ENCODE measurements at regions not wholly inside any gene's neighbourhood (a gene's known extent, or its start where the extent isn't known, plus 50 kb on each side); places are given as distances from the start of the nearest gene placed in this dataset.

DNA sequence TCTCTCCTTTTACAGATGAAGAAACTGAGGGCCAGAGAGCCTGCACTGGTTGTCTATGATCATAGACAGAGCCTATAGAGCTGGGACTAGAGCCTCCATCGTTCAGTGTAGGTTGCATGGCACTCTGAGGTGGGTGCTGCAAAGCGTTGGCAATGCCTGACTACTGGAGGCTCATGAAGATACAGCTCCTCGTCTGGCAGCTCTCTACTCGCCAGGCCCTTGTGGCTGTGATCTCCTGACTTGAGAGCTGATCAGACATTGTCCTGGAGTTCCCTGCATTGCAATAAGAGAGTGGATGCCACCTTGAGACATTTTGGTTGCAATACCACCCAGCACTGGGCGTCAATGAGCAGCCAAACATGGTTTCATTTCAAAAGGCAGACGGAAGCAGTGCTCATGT lies 270.1 kb upstream of the ARID1B start:
- TF ChIP-seq, protein P1, sequence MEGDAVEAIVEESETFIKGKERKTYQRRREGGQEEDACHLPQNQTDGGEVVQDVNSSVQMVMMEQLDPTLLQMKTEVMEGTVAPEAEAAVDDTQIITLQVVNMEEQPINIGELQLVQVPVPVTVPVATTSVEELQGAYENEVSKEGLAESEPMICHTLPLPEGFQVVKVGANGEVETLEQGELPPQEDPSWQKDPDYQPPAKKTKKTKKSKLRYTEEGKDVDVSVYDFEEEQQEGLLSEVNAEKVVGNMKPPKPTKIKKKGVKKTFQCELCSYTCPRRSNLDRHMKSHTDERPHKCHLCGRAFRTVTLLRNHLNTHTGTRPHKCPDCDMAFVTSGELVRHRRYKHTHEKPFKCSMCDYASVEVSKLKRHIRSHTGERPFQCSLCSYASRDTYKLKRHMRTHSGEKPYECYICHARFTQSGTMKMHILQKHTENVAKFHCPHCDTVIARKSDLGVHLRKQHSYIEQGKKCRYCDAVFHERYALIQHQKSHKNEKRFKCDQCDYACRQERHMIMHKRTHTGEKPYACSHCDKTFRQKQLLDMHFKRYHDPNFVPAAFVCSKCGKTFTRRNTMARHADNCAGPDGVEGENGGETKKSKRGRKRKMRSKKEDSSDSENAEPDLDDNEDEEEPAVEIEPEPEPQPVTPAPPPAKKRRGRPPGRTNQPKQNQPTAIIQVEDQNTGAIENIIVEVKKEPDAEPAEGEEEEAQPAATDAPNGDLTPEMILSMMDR (IDR thresholded peaks at IDR 0.05) = no peak
- no peak for TF ChIP-seq POLR2A (IDR thresholded peaks at IDR 0.05)
- Histone ChIP-seq H3K36me3 (no peaks in the 10 kb centered on the region), H3K4me3 (no peak overlapping the region), H3K27ac (no peak overlapping the region), H3K27me3 (replicated peaks; ENCODE audit: insufficient read depth) (no peaks in the 10 kb centered on the region), H3K4me1 (replicated peaks) (no peaks in the 10 kb centered on the region), H3K9me3 (no peaks in the 10 kb centered on the region)
- intact Hi-C loops (cut with DNase I) = no loop called here
- 76% methylated on average over 6 of the region's 6 CpGs for WGBS
- no peak for DNase-seq (ENCODE audit: low spot score)

DNA sequence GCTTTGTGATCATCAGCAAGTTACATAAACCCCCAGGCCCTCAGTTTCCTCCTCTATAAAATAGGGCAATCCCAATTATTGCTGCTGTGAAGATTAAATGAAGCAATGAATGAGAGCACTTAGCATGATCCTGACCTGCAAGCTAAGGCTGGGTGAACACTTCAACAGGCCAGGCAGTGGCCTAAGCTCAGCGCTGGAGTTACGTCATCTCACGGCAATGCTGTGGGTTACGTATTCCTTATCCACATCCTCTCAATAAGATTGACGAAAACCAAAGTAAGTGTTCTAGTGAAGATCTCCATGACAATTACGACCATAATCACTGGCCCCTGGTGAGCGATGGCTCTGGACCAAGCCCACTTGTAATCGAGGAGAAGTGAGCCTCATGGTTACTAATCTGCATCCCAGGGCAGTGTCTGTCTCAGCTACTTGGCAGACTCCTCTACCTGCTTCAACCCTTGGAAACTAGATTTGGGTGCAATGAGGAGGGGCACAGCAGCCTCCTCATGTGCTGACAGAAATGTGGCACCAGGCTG lies 274.1 kb upstream of the ARID1B start:
- WGBS = 95% methylated on average over 8 of the region's 8 CpGs
- Histone ChIP-seq H3K27me3 (replicated peaks; ENCODE audit: insufficient read depth) (no peaks in the 10 kb centered on the region), H3K4me1 (replicated peaks) (no peaks in the 10 kb centered on the region), H3K27ac (no peak overlapping the region), H3K4me3 (no peak overlapping the region), H3K9me3 (no peaks in the 10 kb centered on the region), H3K36me3 (no peaks in the 10 kb centered on the region)
- intact Hi-C loops (cut with DNase I) = no loop called here
- no peak for DNase-seq (ENCODE audit: low spot score)
- TF ChIP-seq, protein P1 (IDR thresholded peaks at IDR 0.05) = no peak
- no peak for TF ChIP-seq POLR2AphosphoS5 (IDR thresholded peaks at IDR 0.05)
- TF ChIP-seq POLR2A (IDR thresholded peaks at IDR 0.05) = no peak

DNA sequence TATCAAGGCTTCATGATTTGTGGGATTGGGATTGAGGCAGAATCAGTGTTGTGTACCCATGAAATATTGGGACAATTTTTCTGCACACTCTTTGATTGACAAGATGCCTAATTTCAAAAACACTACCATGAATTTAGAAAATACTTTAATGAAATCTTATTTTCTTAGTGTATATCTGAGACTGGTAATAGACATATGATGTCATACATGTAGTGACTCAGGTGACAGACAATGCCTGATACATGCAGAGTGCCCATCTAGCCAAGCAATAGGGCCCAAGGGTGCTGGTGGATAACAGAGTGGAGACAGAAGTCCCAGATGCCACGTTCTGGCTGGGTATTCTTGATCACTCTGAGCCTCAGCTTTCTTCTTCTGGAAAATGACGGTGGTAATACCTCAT lies 279.6 kb upstream of the ARID1B start:
- DNase-seq (ENCODE audit: low spot score) = no peak
- H3K36me3 ChIP-seq = no peaks in the 10 kb centered on the region
- no peaks in the 10 kb centered on the region for H3K27me3 ChIP-seq (replicated peaks; ENCODE audit: insufficient read depth)
- intact Hi-C loops (cut with DNase I) = no loop called here
- 98% methylated on average over 2 of the region's 2 CpGs for WGBS
- H3K4me3 ChIP-seq = no peak overlapping the region
- no peaks in the 10 kb centered on the region for H3K9me3 ChIP-seq
- no peak overlapping the region for H3K27ac ChIP-seq
- H3K4me1 ChIP-seq (replicated peaks) = no peaks in the 10 kb centered on the region
- TF ChIP-seq POLR2AphosphoS5 (IDR thresholded peaks at IDR 0.05) (no peak), POLR2A (IDR thresholded peaks at IDR 0.05) (no peak)
- TF ChIP-seq, protein P1 (IDR thresholded peaks at IDR 0.05) = no peak

DNA sequence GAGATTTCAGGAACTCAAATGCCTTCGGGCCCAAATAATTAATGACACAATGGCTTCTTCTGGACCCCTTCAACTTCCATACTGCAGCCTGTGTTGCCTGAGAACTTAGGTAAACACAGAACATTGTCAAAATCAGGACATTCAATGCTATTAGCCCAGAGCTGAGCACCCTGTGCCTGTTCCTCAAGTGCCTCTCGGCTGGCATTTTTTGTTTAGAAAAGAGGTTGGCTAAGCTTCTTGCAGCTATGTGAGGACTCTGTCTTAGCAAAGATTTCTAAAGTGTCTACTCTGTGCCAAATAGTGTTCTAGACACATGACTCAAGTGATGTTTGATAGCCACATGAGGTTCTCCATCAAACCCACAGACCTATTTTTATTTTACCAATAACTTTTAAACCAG lies 289.3 kb upstream of the ARID1B start:
- H3K36me3 ChIP-seq = no peaks in the 10 kb centered on the region
- no peaks in the 10 kb centered on the region for H3K9me3 ChIP-seq
- WGBS = 83% methylated on average over 2 of the region's 2 CpGs
- no peaks in the 10 kb centered on the region for H3K27me3 ChIP-seq (replicated peaks; ENCODE audit: insufficient read depth)
- intact Hi-C loops (cut with DNase I) = no loop called here
- H3K27ac ChIP-seq = no peak overlapping the region
- no peak for DNase-seq (ENCODE audit: low spot score)
- H3K4me1 ChIP-seq (replicated peaks) = no peaks in the 10 kb centered on the region
- TF ChIP-seq, protein P1 (IDR thresholded peaks at IDR 0.05) = no peak
- TF ChIP-seq POLR2A (IDR thresholded peaks at IDR 0.05) (no peak), POLR2AphosphoS5 (IDR thresholded peaks at IDR 0.05) (no peak)
- no peak overlapping the region for H3K4me3 ChIP-seq

DNA sequence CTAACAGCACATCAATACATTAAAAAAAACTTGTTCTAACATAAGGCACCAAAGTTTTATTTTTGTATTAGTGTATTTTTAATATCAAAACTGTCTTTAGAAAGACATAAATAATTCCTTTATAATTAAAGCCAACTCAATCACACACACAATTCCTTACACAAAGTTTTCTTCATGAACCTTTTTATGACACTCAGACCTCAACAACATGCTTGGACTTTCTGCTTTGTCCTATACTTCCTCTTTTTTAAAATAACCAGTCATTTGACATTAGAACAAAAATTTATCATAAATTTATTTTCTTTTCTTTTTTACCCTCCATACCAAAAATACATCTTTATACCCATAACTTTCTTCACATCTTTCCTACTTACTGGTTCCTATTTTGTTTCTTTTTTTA lies 292.0 kb upstream of the ARID1B start:
- Histone ChIP-seq H3K27ac (no peak overlapping the region), H3K27me3 (replicated peaks; ENCODE audit: insufficient read depth) (no peaks in the 10 kb centered on the region), H3K36me3 (no peaks in the 10 kb centered on the region), H3K9me3 (no peaks in the 10 kb centered on the region), H3K4me3 (no peak overlapping the region), H3K4me1 (replicated peaks) (no peaks in the 10 kb centered on the region)
- TF ChIP-seq, protein P1 (IDR thresholded peaks at IDR 0.05) = no peak
- intact Hi-C loops (cut with DNase I) = no loop called here
- DNase-seq (ENCODE audit: low spot score) = no peak

Measured in prostate gland (tissue), 2 donors.